HG03575 (cell line): ENCODE measurements at regions not wholly inside any gene's neighbourhood (a gene's known extent, or its start where the extent isn't known, plus 50 kb on each side); places are given as distances from the start of the nearest gene placed in this dataset.

Experiments
- ATAC-seq: cut with Tn5 transposase; IDR thresholded peaks from one replicate; pipeline ENCODE4 v1.9.1; 2021; ENCODE audit not compliant: unreplicated experiment, insufficient number of reproducible peaks, low FRiP score; ENCODE audit errors: extremely low read depth

DNA sequence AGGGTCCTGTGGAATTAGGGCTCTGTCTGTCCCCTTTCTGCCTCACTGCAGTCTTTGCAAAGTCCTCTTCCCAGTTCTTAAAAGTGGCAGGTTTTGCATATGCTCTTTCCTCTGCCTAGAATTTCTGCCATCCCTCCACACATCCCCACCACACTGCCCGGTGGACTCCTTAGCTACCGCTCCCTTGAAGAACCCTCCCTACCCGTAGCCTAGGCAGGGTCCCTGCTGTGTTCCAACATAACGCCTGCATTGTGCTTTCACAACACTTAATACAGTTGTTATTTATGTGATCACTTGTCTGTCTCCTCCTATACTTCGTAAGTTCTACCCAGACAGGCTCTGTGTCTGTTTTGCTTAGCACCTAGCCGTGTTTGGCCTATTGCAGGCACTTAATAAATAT, 142.5 kb upstream of the DMRT1 start:
- ATAC-seq: no peak

DNA sequence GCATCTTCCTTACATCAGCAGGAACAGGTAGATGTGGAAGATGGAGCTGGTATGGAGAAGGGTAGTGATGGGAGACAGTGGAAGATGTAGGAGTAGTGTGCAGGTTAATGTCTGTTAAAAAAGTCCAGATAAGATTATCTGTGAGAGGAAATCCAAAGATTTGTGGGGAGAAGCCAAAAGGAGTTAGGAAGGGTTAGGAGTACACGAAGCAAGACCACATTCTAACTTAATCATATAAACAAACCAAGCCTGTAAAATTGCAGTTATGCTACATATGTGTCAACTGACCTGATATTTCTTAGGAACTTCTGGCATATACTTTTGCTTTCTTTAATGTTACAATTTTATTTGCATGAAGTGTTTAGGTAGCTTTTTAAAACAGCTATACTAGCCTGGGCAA, 142.1 kb upstream of the DMRT1 start:
- ATAC-seq: no peak

DNA sequence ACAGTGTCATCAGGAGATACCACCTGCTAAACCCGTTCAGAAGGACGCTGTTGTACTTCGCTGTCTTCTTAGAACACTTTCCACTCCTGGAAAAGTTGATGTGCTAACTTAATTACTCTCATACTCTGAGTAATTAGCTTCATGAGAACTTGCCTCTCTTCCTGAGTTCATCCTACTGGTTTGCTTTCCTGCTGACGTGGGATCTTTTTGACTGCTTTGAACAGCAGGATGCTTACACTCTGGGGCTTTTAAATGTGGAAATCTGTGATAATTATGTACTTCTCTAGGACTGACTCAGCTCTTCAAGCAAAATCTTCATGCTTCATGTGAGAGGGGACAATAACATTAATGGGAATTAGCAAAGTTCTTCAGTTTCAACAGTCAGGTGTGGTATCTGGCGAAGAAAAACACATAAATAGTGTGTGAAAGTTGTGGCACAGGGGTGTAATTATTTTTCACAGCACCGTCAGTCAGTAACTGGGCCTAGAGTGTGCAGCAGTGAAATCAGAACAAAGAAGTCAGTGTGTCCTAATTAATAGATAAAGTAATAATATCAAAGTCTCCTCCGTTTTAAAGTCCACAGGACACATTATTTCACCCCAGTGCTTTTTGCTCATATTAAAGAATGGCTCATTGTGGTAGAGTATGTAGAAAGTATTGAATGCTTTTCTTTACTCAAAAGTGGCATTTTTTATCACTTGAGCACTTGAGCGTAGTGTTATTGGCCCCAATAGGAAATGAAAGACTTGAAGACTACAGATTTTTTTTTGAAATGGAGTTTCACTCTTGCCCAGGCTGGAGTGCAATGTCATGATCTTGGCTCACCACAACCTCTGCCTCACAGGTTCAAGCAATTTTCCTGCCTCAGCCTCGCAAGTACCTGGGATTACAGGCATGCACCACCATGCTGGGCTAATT, 140.9 kb upstream of the DMRT1 start:
- no peak for ATAC-seq

DNA sequence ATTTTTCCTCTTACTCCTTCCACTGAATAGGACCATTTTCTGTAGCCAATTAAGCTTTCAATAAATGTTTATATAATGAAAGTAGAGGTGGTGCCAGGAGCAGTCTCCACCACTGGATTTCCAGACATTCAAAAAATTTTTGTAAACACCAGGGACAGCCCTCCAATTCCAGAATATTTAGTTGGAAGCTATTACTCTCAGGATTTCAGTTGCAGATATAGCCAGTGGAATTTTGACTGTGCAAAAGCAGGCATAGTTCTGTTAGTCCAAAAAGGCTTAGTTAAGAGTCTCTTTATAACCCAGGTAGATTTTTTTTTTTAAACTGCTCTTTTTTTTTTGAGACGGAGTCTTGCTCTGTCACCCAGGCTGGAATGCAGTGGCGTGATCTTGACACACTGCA, 138.1 kb upstream of the DMRT1 start:
- no peak for ATAC-seq

DNA sequence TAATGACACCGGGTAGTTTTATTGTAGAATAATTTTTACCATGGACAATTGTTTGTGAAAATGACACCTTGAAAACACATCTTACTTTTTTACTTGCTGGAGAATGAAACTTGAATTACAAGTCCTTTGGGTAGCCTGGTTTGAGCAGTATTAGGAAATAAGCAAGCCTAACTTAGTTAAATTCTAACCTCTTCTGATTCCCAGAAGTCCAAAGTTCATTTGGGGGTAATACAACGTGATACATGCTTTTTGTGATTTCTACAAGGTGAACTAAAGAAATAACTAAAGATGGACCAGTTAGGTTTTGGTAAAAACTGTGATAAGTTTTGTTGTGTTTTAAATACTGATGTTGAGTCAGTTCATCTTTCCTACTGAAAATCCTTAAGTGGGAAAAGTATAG, 135.4 kb upstream of the DMRT1 start:
- no peak for ATAC-seq

DNA sequence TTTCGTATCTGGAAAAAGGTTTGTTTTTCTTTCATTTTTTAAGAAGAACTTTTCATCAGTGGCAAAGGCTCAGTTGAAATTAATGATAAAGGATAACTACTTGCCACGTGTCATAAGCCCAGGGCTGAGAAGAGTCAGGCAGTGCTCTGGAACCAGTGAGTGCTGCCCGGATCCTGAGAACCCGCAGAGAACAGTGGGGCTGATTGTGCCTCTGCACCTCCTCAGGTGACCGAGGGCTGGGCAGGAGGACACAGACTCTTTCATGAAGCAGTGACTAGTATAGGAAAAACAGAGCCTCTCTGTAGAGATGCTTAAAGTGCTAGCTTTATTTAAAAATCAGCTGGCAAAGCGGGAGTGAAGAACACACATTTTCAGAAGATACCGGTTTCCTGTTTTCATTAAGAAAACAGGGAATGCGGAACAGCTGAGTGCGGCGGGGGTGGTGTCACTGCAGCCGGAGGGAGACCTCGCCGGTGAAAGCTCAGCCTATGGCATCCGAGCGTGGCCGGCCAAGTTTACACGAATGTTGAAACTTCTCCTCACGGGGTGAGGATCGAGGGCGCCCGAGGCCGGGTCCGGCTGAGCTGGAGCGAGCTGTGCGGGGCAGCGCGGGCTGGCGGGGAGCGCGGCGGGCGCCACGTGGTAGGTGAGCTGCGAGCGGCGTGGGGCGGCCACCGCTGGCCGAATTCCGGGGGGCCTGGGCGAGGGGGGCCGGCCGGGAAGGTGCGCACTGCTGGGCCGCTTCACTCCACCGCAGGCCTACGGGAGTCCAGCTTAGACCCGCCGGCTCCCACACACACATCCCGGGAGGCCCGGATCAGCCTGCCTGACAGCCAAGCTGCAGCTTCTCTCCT, 134.7 kb upstream of the DMRT1 start:
- no peak for ATAC-seq

DNA sequence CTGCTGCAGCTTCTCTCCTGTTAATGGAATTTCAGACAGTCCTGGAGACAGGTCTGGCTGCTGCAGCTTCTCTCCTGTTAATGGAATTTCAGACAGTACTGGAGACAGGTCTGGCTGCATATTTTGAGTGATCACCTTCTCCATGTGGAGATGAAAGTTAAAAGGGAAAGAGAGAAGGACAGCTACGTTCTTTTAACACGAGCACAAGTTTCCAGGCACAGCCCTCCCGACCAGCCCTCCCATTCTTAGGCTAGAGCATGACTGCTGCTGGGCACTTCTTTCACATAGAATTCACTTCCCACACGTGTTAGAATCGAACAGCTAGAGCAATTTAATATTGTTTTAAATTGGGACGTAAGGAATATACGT, 133.3 kb upstream of the DMRT1 start:
- no peak for ATAC-seq

DNA sequence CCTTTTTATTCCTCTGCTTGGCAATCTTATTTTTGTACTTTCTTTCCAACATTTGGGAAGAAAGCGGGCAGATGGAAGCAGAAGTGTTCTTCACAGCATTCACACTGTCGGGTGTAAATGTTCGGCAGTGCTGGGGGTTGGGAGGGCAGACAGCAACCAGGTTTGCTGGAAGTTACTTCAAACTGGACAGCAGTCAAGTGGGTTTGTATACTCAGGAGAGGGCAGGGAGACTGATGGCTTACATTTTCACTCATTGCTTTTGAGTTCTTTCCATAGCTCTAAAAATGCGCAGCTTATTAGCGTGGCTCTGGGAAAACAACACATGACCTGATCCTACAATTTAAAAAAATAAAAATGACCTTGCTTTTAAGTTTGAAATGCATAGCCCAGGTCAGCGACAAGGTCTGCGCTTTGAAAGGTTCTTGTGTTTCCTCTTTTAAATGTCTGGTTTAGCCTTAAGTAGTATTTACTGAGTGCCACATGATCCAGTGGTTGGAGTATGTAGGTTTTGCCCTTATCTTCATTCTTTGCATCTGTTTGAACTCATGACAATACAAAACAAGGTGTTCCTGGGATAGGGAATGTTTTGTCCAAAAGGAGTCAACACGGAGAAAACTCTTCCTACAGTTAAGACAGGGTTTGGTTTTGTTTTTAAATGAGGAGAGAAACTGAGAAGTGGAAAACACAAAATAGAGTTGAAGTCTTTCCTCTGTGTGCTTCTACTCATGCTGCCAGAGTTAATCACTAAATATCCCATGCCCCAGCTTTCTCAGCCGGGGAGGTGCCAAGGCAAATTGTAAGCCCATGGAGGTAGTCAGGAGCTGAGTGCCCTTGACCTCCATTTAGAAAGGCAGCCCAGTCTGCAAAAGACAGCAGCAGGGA, 132.7 kb upstream of the DMRT1 start:
- ATAC-seq: no peak

DNA sequence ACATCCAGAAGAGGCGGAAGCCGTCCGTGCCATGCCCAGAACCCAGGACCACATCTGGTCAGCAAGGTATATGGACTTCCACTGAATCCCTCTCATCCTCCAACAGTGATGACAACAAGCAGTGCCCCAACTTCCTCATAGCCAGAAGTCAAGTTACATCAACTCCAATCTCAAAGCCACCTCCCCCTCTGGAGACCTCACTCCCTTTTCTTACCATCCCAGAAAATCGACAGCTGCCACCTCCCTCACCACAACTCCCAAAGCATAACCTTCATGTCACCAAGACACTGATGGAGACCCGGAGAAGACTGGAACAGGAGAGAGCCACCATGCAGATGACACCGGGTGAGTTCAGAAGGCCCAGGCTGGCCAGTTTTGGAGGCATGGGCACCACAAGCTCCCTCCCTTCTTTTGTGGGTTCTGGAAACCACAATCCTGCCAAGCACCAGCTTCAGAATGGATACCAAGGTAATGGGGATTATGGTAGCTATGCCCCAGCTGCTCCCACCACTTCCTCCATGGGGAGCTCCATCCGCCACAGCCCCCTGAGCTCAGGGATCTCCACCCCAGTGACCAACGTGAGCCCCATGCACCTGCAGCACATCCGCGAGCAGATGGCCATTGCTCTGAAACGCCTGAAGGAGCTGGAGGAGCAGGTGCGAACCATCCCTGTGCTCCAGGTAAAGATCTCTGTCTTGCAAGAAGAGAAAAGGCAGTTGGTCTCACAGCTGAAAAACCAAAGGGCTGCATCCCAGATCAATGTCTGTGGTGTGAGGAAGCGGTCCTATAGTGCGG, 130.3 kb upstream of the DMRT1 start:
- ATAC-seq: no peak

DNA sequence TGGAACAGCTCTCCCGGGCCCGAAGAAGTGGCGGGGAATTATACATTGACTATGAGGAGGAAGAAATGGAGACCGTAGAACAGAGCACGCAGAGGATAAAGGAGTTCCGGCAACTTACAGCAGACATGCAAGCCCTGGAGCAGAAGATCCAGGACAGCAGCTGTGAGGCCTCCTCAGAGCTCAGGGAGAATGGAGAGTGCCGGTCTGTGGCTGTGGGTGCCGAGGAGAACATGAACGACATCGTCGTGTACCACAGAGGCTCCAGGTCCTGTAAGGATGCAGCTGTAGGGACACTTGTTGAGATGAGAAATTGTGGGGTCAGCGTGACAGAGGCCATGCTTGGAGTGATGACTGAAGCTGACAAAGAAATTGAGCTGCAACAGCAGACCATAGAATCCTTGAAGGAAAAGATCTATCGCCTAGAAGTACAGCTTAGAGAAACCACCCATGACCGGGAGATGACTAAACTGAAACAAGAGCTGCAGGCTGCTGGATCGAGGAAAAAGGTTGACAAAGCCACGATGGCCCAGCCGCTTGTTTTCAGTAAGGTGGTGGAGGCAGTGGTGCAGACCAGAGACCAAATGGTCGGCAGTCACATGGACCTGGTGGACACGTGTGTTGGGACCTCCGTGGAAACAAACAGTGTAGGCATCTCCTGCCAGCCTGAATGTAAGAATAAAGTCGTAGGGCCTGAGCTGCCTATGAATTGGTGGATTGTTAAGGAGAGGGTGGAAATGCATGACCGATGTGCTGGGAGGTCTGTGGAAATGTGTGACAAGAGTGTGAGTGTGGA, 129.5 kb upstream of the DMRT1 start:
- ATAC-seq: no peak

DNA sequence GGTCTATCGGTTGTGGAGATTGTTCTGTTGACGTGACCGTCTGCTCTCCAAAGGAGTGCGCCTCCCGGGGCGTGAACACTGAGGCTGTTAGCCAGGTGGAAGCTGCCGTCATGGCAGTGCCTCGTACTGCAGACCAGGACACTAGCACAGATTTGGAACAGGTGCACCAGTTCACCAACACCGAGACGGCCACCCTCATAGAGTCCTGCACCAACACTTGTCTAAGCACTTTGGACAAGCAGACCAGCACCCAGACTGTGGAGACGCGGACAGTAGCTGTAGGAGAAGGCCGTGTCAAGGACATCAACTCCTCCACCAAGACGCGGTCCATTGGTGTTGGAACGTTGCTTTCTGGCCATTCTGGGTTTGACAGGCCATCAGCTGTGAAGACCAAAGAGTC, 128.9 kb upstream of the DMRT1 start:
- ATAC-seq: no peak

DNA sequence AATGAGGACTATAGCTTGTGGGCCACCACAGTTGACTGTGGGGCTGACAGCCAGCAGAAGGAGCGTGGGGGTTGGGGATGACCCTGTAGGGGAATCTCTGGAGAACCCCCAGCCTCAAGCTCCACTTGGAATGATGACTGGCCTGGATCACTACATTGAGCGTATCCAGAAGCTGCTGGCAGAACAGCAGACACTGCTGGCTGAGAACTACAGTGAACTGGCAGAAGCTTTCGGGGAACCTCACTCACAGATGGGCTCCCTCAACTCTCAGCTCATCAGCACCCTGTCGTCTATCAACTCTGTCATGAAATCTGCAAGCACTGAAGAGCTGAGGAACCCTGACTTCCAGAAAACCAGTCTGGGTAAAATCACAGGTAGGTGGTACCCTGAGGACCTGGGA, 128.4 kb upstream of the DMRT1 start:
- no peak for ATAC-seq

DNA sequence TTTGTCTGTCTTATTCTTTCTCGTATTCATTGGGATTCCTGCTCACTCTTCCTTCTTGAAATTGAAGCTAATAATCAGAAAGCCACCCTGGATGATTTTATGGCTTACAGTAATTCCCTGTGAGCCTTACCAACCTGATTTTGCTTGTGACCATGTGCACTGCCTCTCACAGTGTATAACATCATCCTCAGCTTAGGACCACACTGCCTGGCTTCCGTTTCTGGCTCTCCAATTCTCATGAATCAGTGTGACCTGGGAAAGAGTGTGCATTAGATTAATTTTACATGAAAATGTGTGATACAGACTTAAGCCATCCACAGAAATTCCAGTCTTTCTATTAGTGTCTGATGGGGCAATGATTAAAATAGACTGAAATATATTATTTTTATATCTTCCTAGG, 126.8 kb upstream of the DMRT1 start:
- ATAC-seq: no peak

DNA sequence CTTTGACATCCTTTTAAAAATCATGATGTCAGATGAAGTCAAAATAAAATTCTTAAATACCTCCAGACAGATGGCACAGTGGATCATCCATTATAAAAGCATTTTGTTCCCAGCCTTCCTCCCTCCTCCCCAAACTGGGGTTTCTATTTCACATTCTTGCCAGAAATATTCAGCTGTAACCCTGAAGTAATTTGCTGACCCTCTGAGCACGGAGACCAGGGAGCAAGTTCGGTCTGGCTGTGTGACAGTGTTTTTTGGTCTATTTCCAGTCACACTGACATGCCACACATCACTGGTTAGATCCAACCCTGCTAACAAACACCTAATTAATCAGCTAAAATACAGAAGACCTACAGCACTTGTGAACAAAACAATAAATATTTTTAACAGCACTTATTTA, 126.2 kb upstream of the DMRT1 start:
- ATAC-seq: no peak

DNA sequence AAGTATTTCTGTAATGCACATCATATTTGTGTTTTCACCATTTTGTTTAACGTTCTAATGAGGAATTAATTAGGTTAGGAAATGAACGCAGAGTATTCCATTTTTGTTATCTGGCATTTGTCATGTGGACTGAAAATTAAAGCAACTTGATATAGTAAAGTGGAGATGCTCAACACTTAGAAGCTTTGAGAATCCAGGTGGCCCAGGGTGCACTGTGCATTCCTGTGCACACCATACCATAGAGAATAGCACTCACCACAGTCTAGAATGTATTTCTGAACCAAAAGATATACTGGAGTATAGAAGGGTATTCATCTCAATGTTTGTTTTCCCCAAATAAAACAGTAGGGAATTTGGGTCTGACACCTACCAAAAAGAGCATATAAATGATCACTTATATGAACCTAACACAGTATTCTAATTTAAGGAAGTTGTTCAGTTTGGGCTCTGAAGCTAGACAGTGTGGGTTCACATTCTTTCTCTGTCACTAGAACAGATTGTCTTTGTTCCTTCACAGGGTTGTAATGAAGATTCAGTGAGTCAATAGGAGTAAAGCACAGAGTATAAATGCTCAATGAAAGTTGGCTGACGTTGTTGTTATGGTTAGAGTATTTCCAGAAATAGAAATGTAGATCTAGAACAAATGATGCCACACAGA, 125.6 kb upstream of the DMRT1 start:
- ATAC-seq: no peak

DNA sequence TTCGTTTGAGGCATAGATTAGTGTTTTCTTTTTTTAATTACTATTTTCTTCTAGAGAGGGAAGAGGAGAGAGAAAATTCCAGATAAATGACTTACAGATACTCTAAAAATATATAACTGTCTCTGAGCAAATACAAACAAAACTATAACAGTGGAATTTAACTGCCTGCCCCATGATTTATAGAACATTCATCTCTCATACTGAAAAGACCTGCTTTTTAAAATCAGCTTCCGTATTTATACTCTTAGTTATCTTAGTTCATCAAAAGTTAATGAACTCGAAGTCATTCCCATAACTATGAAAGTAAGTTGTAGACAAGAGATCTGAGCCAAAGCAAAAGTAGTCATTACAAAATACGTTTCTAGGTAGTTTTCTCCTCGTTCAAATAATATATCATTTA, 123.8 kb upstream of the DMRT1 start:
- no peak for ATAC-seq

DNA sequence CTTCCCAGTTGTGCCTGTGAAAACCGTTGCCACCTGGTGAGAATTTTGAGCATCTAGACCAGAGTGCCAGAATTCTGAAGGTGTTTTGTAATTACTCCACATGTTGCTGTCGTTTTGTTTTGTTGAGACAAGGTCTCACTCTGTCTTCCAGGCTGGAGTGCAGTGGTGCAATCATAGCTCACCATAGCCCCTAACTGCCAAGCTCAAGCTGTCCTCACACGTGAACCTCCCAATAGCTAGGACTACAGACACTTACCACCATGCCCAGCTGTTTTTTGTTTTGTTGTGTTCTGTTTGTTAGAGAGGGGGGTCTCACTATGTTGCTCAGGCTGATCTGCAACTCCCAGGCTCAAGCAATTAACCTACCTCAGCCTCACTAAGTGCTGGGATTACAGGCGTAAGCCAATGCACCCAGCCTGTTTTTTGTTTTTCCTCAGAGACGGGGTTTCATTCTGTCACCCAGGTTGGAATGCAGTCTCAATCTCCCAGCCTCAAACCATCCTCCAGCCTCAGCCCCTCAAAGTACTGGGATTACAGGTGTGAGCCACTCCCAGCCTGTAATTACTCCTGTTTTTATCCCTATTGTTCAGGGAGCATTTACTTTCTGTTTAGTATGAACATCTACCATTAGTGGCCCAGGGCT, 121.1 kb upstream of the DMRT1 start:
- ATAC-seq: no peak
